ENCODE measurements at regions not wholly inside any gene's neighbourhood (a gene's known extent, or its start where the extent isn't known, plus 50 kb on each side); places are given as distances from the start of the nearest gene placed in this dataset.

DNA sequence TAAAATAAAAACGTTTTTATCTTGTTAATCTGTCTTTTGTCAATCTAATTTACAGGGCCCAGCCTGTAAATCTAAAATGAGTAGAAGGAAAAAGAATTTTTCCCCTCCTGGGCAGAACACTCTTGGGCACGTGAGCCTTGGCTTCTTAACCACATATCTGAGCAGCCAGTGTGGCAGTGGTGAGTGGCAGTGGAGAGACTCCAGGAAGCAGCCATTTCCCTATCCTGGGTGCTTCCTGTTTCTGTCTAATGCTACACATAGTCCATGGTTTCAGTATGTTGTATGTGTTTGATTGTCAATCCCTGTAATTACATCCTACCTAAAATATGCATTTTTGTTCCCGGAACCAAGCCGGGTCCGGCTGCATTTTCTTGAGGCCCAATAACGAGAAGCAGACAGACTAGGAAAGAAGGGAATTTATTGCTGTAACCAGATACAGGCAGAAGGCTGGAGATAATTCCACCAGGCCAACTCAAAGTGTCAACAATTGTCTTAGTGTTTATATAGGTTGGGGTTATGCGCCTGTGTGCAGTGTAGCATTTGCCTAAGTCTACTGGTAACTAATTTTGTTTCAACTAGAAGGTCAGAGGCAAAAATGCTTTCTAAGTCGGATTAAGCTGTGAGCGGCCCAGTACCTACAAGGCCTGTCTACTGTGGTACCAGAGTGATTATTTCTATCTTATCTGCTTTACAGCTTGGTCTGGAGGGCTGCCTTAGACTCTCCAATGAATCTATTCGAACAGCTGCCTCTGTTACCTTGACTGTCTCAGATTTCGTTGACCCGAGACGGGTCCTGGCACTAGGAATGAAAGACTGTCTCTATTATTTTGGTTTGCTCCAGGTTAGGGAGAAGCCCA lies 82.4 kb upstream of the RESF1 start:
- H3K4me3 ChIP-seq (ENCODE audit: low read depth, low read length, poor library complexity, severe bottlenecking) = no peak overlapping the region
- H3K27me3 ChIP-seq (ENCODE audit: insufficient read depth, low read length) = no peaks in the 10 kb centered on the region

GRCh38 chr12:31875609-31875964 lies 83.6 kb upstream of the RESF1 start:
- H3K9ac ChIP-seq (ENCODE audit: low read length) = peak overlapping the region; percentile 52
- H3K9me2 ChIP-seq (ENCODE audit: low read depth, low read length) = no peaks in the 10 kb centered on the region
- H3F3A ChIP-seq (ENCODE audit: insufficient read depth, low read length) = no peaks in the 10 kb centered on the region
- peaks cover 55% of the 10 kb centered on the region for H3K4me1 ChIP-seq (ENCODE audit: insufficient read depth, low read length, severe bottlenecking)
- 0 out of 2 replicates have a peak, but pooled peaks cover 4% of the 10 kb centered on the region for H3K9me3 ChIP-seq (ENCODE audit: low read length)
- H4K20me1 ChIP-seq (ENCODE audit: insufficient read depth, low read length) = no peaks in the 10 kb centered on the region
- H3K4me2 ChIP-seq (ENCODE audit: low read length) = peak overlapping the region; percentile 33
- no peak overlapping the region for H3K4me3 ChIP-seq (ENCODE audit: low read depth, low read length, poor library complexity, severe bottlenecking)
- no peak overlapping the region for H2AFZ ChIP-seq (ENCODE audit: low read length)
- H3K79me2 ChIP-seq (ENCODE audit: insufficient read depth, low read length) = no peaks in the 10 kb centered on the region
- peak overlapping the region; percentile 87 for H3K27ac ChIP-seq (ENCODE audit: low read depth, low read length, poor library complexity, severe bottlenecking)
- no peaks in the 10 kb centered on the region for H3K27me3 ChIP-seq (ENCODE audit: insufficient read depth, low read length)
- no peaks in the 10 kb centered on the region for H3K36me3 ChIP-seq (ENCODE audit: insufficient read depth, low read length)
- TF ChIP-seq, protein P1, sequence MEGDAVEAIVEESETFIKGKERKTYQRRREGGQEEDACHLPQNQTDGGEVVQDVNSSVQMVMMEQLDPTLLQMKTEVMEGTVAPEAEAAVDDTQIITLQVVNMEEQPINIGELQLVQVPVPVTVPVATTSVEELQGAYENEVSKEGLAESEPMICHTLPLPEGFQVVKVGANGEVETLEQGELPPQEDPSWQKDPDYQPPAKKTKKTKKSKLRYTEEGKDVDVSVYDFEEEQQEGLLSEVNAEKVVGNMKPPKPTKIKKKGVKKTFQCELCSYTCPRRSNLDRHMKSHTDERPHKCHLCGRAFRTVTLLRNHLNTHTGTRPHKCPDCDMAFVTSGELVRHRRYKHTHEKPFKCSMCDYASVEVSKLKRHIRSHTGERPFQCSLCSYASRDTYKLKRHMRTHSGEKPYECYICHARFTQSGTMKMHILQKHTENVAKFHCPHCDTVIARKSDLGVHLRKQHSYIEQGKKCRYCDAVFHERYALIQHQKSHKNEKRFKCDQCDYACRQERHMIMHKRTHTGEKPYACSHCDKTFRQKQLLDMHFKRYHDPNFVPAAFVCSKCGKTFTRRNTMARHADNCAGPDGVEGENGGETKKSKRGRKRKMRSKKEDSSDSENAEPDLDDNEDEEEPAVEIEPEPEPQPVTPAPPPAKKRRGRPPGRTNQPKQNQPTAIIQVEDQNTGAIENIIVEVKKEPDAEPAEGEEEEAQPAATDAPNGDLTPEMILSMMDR (IDR thresholded peaks at IDR 0.05; ENCODE audit: low read length) = no peak
- no peak for TF ChIP-seq EZH2 (IDR thresholded peaks at IDR 0.05; ENCODE audit: borderline replicate concordance, low read length)

More for the DNA sequence above, 82.4 kb upstream of the RESF1 start:
- no peaks in the 10 kb centered on the region for H3K36me3 ChIP-seq (ENCODE audit: insufficient read depth, low read length)
- H4K20me1 ChIP-seq (ENCODE audit: insufficient read depth, low read length) = no peaks in the 10 kb centered on the region
- no peaks in the 10 kb centered on the region for H3F3A ChIP-seq (ENCODE audit: insufficient read depth, low read length)
- TF ChIP-seq EZH2 (IDR thresholded peaks at IDR 0.05; ENCODE audit: borderline replicate concordance, low read length) = no peak
- TF ChIP-seq, protein P1 (IDR thresholded peaks at IDR 0.05; ENCODE audit: low read length) = no peak
- H3K79me2 ChIP-seq (ENCODE audit: insufficient read depth, low read length) = no peaks in the 10 kb centered on the region
- H2AFZ ChIP-seq (ENCODE audit: low read length) = peak overlapping the region; percentile 67; the same call in 1 of the 2 replicates
- no peaks in the 10 kb centered on the region for H3K9me3 ChIP-seq (ENCODE audit: low read length)
- peak overlapping the region; percentile 89 for H3K27ac ChIP-seq (ENCODE audit: low read depth, low read length, poor library complexity, severe bottlenecking)
- peak overlapping the region; percentile 53; the same call in 1 of the 2 replicates for H3K4me2 ChIP-seq (ENCODE audit: low read length)
- H3K4me1 ChIP-seq (ENCODE audit: insufficient read depth, low read length, severe bottlenecking) = peaks cover 55% of the 10 kb centered on the region
- no peaks in the 10 kb centered on the region for H3K9me2 ChIP-seq (ENCODE audit: low read depth, low read length)
- peak overlapping the region; percentile 40; the same call in 1 of the 2 replicates for H3K9ac ChIP-seq (ENCODE audit: low read length)

- H4K20me1 ChIP-seq (ENCODE audit: insufficient read depth, low read length) = no peaks in the 10 kb centered on the region
- 0 out of 2 replicates have a peak overlapping the region, but pooled peaks have one; percentile 1 for H2AFZ ChIP-seq (ENCODE audit: low read length)
- H3K9me2 ChIP-seq (ENCODE audit: low read depth, low read length) = no peaks in the 10 kb centered on the region
- peak overlapping the region; percentile 52 for H3K9ac ChIP-seq (ENCODE audit: low read length)
- peak overlapping the region; percentile 33 for H3K4me2 ChIP-seq (ENCODE audit: low read length)
- H3K27ac ChIP-seq (ENCODE audit: low read depth, low read length, poor library complexity, severe bottlenecking) = peak overlapping the region; percentile 87
- H3K27me3 ChIP-seq (ENCODE audit: insufficient read depth, low read length) = no peaks in the 10 kb centered on the region
- no peaks in the 10 kb centered on the region for H3K79me2 ChIP-seq (ENCODE audit: insufficient read depth, low read length)
- H3K4me3 ChIP-seq (ENCODE audit: low read depth, low read length, poor library complexity, severe bottlenecking) = peak overlapping the region; percentile 5
- no peaks in the 10 kb centered on the region for H3K36me3 ChIP-seq (ENCODE audit: insufficient read depth, low read length)
- H3K9me3 ChIP-seq (ENCODE audit: low read length) = 0 out of 2 replicates have a peak, but pooled peaks cover 4% of the 10 kb centered on the region
- H3K4me1 ChIP-seq (ENCODE audit: insufficient read depth, low read length, severe bottlenecking) = peaks cover 51% of the 10 kb centered on the region
- H3F3A ChIP-seq (ENCODE audit: insufficient read depth, low read length) = no peaks in the 10 kb centered on the region
- TF ChIP-seq, protein P1 (IDR thresholded peaks at IDR 0.05; ENCODE audit: low read length) = no peak
- no peak for TF ChIP-seq EZH2 (IDR thresholded peaks at IDR 0.05; ENCODE audit: borderline replicate concordance, low read length)
These were observed 84.1 kb upstream of the RESF1 start for GRCh38 chr12:31874961-31875608.
